ENCODE measurements at regions not wholly inside any gene's neighbourhood (a gene's known extent, or its start where the extent isn't known, plus 50 kb on each side); places are given as distances from the start of the nearest gene placed in this dataset.
"Not testable (repeated sequence)": the region's sequence is repeated elsewhere in the genome, so short reads cannot be mapped to it uniquely, and the experiment has no call there.

GRCh38 chr12:87051621-87052020 lies 795.4 kb upstream of the MGAT4C start:
- DNase-seq = no peak

DNA sequence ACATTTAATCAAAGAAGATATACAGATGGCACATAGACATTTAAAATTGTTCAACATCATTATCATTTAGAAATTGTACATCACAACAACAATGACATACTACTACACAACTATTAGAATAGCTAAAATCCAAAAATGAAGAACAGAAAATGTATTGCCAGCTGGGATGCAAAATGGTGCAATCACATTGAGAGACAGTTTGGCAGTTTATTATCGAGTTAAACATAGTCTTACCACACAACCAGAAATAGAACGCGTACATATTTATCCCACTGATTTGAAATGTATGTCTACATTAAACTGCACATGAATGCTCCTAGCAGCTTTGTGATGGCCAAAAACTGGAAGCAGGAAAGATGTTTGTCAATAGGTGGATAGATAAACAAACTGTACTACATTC lies 791.5 kb upstream of the MGAT4C start:
- no peak for DNase-seq

DNA sequence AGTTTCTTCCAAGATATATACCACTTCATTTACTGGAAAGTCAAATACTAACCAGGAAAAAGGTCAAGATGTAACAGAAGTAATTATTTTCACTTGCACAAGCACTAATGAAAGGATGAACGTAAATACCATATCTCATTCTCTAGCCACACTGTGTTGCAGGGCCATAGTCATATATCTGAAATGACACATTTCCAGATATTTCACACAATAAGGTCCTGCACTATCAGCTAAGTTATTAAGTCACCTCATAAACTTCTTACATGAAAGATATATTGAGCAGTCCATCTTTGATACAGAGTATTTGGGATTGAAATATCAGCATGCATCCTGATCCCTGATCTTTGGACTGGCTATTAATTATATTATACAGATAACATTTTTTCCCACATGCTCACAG lies 783.3 kb upstream of the MGAT4C start:
- no peak for DNase-seq

DNA sequence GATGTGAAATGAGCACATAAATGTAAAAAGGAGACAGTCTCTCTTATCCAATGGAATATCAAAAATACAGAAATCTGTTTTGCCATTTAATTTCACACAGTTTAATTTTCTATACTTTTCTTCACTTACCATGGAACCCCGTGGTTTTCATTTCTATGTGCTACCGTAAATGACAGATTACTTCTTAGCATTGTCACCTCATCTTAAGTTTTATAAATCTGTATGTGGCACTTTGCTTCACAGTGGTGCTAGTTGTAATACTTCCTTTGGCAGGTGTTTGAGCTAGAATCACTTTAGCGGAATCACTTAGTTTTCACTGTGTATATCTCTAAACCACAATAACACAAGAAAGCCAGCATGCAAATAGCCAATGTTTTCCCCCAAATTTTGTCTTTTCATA lies 781.9 kb upstream of the MGAT4C start:
- DNase-seq = no peak

GRCh38 chr12:87025976-87026375 lies 769.8 kb upstream of the MGAT4C start:
- DNase-seq = no peak

GRCh38 chr12:87021400-87021799 lies 765.2 kb upstream of the MGAT4C start:
- DNase-seq = no peak

DNA sequence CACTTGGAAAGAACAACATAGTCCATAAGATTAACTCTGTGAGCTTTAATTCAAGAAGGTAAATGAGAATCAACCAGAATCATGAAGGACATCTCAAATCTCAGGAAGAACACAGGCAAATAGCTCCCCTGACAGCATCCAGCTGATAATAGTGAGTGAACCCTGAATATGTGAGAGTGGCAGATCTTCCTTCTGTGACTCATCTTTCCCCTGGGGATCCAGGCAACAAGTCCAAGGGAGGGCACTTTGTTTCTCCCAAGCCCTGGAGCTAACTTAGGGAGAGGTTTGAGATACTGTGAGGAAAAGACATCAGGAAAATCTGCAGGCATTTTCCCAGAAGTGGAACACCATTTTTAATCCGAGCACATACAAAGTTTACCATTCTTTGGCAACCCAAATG lies 763.9 kb upstream of the MGAT4C start:
- no peak for DNase-seq

GRCh38 chr12:87015352-87015751 lies 759.2 kb upstream of the MGAT4C start:
- no peak for DNase-seq

DNA sequence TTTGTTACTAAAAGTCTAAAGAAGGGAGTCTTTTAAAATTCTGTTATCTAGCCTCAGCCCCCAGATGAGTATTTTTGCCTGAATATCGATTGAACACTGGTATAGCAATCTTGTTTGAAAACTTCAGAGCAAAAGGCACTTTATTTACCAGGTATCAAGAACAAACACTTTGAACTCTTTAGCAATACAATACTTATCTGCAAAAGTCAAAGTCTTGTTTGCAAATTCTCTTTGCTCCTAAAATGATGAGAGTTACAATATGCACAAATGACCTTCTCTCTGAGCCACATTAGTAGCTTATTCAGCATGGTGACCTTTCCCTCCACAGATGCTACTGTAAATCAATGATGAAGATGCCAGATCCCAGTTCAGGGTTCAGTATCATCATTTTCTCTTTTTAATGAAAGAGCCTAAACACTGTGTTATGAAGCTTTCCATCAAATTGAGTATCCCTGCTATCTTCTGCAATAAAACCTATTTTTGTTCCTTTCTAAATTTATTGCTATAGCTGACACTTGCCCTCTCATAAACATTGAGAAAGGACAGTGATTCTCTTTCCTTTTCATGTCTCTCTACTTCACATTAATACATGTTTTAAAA lies 752.7 kb upstream of the MGAT4C start:
- no peak for DNase-seq

- no peak for DNase-seq
Observed at GRCh38 chr12:87001102-87001501, 744.9 kb upstream of the MGAT4C start.

- no peak for DNase-seq
Observed at GRCh38 chr12:86985298-86985697, 729.1 kb upstream of the MGAT4C start.

DNA sequence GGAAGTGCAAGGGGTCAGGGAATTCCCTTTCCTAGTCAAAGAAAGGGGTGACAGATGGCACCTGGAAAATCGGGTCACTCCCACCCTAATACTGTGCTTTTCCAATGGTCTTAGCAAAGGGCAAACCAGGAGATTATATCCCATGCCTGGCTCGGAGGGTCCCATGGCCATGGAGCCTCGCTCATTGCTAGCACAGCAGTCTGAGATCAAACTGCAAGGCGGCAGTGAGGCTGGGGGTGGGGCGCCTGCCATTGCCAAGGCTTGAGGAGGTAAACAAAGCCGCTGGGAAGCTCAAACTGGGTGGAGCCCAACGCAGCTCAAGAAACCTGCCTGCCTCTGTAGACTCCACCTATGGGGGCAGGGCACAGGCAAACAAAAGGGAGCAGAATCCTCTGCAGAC lies 714.4 kb upstream of the MGAT4C start:
- DNase-seq = not testable (repeated sequence)

GRCh38 chr12:86959766-86960458 lies 703.7 kb upstream of the MGAT4C start:
- no peak for DNase-seq

GRCh38 chr12:86950444-86950843 lies 694.3 kb upstream of the MGAT4C start:
- no peak for DNase-seq

GRCh38 chr12:86950043-86950442 lies 693.9 kb upstream of the MGAT4C start:
- no peak for DNase-seq

DNA sequence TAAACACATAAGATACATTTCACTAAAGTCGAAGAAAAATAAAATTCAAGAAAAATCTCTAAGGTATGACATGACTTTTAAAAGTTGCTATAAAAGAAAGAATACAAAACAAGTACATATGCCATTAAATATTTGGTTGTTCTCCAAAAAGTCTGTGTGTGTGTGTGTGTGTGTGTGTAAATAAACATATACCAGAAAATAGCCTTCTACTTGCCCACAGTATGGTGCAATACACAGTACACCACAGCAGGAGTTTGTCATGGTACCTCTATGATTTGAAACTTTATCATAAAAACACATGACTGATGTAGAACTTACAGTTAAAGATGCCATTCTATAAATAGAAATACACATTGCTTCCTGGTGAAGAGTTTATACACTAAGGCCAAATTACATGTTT lies 692.7 kb upstream of the MGAT4C start:
- DNase-seq = no peak

GRCh38 chr12:86945685-86946196 lies 689.5 kb upstream of the MGAT4C start:
- DNase-seq = no peak

DNA sequence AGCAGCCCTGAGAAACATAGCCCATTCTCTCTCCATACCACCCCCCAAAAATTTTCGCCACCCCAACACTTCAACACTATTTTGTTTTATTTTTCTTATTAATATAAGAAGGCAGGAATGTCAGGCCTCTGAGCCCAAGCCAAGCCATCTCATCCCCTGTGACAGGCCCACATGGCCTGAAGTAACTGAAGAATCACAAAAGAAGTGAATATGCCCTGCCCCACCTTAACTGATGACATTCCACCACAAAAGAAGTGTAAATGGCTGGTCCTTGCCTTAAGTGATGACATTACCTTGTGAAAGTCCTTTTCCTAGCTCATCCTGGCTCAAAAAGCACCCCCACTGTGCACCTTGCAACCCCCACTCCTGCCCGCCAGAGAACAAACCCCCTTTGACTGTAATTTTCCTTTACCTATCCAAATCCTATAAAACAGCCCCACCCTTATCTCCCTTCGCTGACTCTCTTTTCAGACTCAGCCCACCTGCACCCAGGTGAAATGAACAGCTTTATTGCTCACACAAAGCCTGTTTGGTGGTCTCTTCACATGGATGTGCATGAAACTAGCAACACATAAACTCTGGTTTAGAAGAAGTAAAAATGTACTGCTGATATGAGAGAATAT lies 688.1 kb upstream of the MGAT4C start:
- not testable (repeated sequence) for DNase-seq

- DNase-seq = no peak
Observed at GRCh38 chr12:86931714-86932113, 675.5 kb upstream of the MGAT4C start.

DNA sequence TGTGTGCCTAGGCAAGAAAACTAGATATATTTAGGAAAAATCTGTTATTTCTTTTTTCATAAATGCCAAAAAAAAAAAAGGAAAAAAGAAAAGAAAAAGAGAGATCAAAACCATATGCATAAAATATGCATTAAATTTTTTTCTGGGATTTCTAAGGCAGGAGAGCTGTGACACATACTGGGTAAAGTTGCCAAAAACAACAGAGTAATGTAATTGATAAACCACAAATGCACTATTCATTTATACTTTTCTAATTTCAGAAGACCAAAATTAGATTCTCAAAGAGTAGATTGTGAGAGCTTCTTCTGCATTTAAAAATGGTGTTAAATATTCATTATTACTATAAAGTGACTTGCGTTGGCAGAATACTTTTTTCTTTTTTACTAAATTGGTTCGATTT lies 673.8 kb upstream of the MGAT4C start:
- DNase-seq = no peak

DNA sequence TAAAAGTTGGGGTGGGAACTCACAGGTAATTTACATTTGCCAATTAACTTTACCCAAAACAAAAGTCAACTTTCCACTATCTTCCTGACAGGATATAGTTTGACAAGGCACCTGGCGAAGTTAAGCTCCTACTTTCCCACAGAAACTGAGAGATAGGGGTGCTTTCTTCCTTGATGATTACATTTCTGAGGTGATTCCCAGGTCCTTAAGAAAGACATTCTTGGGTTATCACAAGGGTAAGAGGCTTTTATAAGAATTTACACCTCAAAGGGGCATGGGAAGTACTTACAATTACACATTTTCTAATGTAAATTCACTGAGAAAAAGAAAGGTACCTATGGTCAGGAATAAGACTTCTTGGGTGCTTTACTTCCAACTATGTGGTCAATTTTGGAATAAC lies 660.9 kb upstream of the MGAT4C start:
- DNase-seq = no peak

DNA sequence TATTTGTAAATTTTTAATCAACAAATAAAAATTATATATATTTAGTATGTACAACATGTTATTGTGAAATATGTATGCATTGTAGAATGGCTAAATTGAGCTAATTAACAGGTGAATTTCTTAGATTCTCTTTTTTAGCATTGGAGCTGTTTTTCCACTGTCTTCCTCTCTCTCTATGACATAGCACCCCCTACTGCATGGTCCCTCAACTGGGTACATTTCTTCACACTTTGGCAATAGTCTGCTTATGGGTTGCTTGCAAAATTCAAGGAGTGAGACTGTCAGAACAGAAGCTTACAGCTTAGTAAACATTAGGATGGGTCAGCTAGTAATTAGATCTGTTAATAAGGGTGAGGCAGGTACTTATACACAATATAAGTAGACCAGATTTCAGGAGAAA lies 658.5 kb upstream of the MGAT4C start:
- DNase-seq = no peak

DNA sequence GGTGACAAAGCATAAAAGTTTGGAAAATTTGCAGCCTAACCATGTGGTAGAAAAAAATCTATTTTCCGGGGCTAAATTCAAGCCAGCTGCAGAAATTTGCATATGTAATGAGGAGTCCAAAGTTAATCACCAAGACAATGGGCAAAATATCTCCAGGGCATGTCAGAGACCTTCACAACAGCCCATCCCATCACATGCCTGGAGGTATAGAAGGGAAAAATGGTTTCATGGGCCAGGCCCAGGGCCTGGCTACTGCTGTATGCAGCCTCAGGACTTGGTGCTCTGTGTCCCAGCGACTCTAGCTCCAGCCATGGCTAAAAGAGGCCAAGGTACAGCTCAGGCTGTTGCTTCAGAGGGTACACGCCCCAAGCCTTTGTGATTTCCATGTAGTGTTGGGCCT lies 655.8 kb upstream of the MGAT4C start:
- DNase-seq = no peak

DNA sequence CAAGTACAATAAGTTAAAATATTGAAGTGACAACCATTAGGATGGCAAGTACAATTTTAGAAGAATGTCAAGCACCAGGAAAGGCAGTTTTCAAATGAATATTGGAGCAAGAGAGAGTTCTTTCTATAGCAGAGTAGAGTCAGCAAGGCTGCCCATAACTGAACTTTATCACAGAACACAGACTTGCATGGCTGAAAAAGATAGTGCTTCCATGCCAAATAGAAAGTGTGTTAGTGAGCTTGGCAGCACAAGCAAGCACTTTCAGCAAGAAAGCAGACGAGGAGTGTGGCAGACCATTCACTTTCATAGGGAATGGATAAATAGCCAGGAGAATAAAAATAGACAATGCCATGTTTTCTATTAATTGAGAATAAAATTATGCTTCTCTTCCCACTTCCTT lies 647.0 kb upstream of the MGAT4C start:
- no peak for DNase-seq

All from NCI-H2171 (cell line).